NCI-H187 (cell line): ENCODE measurements at regions not wholly inside any gene's neighbourhood (a gene's known extent, or its start where the extent isn't known, plus 50 kb on each side); places are given as distances from the start of the nearest gene placed in this dataset.

Source experiments
- DNase-seq, 2 experiments: peaks; one replicate each; lab custom pipeline; 2025; lab: John Stamatoyannopoulos, UW

DNA sequence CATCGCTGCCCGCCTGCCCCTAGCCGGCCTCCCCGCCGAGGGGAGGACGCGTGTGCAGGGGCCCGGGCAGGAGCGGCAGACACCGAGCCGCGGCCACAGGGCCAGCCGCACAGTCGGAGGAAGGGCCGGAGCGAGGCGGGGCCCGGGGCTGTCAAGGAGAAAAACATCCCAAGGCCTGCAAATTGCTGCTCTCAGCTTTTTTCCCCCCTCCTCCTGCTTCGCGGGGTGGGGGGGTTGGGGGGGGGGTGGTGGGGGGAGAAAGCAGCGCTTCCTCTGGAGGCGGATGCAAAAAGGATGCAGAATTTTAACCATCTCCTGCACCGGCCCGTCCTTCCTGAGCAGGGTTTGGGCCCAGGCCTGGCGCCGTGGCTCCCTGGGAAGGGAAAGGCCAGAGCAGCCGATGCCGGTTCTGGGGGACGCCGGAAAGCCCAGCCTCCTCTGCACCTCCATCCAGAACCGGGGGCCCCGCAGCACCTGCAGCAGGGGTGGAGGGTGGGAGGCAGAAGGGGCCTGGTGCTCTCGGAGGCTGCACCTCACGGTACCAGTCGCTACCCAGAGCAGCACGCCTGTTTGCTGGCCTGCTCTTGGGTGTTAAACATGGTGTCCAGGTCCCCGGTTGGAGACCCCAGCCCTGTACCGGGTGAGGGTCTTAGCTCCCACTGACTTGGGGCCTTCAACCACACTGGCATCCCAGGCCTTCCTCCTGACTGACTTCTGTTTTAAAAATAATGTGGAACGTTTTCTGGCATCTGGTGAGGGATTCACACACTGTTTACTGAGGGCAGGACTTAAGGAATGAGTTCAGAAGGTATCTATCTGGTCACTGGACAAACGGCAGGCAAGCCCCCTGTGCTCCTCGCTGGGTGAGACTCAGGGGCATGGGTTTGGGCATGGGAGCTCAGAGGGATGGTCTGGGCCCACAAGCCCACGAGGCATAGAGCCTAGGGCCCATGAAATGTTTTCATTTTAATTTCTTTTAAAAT lies 77.4 kb upstream of the WNT7B start:
- no peak for DNase-seq

DNA sequence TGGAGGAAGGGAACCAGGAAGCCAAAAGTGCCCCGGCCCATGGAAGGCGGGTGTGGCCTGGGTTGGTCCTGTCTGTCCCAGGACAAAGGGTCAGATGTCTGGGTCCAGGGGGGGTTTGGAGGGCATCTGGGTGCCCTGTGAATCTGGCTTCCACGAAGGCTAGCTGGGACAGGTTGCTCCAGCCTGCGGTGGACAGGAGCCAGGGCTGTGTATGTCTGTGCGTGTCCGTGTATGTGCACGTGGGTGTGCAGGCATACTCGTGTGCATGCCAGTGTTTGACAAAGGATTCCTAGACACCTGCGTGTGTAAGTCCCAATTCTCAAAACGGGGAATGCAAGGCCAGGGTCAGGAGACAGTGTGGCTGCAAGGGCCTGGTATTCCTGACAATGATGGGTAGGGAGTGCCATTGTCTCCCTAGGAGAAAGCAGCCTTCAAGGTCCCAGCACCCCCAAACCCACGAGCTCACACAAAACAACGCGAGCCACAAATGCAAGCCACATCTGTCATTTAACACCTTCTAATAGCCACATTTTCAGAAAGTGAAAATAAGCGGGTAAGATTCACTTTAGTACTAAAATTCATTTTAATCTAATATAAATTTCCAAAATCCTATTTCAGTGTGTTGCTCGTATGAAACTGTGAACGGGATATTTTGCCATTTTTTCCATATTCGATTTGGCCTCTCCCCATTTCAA lies 78.4 kb upstream of the WNT7B start:
- no peak for DNase-seq

DNA sequence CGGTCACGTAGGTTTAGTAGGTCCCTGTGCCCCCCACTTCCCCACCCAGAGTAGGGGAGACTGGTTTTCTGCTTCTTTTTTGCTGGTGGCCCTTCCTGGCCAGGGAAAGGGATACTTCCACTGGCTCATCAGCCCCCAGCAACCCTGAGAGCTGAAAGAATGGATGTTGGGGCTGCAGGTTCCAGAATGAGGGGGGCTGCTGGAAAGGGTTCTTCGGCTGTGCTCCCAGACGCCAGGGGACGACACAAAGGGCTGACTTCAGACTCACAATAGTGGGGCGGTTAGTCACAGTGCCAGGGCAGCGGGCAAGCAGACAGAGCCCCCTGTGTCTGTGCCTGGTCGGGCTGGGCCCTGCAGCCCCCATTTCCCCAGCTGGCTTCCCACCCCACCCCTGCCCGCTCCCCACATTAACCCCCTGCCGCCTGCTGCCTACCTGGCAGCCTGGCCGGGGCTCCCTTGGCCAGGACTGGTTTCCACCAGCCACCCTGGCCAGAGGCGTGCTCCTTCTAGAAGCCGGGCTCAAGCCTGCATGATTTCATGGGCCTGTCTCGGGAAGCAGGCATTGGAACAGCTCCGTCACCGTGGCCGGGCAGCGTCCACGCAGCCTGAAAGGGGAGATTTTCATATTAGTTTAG lies 79.1 kb upstream of the WNT7B start:
- no peak for DNase-seq

DNA sequence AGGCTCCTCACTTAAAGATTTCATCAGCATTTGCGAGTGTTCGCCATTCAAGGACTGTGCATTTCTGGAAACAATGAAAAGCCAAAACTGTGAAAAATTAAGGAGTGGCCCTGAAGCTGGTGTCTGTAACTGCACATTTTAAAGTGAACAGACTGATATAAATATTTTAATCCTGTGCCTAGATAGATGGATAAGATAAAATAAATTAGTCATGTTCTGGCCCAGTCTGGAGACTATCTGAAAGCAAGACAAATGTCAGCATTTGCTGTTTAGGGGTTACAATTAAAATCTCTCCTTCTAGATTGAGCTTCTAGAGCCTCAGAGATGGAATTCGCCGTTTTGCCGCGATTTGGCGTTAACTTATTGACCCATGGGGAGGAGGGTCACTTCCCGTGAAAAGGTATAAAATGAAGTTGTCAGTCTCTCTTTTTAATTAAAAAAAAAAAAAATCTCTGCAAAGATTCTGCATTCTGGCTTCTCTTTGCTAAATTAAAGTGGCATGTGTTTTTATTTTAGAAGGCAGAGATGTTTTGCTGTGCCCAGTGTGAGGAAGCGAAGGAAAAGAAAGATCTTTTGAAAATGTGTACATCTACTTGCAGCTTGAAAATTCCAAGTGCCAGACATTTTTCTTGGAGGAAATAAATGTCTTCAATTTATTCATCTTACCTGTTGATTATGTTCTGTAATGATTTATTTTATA lies 79.7 kb upstream of the WNT7B start:
- no peak for DNase-seq

DNA sequence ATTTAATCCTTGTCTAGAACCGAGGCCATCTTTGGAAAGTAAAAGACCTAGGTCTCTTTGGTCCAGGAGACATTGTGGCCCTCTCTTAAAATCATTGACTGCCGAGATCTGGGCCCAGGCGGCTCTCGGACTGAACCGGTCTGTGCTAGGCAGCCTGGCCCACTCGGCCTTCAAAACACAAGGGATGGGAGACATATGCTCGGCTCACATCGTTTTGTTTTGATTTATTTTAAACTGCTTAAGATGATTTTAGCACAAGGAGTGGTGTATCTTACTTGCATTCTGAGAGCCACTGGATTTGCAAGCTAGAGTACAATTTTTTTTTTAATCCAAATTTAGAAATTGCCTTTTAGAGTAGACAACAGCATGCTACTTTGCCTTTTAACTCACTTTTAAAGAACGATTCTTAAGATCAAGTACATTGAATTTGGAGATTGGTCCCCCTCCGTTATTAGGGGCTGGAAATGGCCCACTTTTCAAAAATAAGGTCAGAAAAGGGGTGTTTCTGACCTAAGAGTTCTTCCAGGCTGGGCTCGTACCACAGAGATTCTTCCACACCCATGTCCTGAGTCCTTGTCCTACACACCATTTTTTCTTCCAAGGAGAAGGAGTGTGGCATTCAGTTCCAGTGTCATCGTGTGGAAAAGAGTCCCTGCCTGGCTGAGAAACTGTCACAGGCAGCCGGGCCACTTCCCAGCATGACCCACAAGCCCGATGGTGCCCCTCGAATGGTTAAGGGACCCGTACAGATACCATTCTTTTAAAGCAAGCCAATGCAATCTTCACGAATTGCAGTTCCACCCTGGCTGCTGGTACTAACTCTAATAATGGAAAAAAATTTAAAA lies 80.5 kb upstream of the WNT7B start:
- no peak for DNase-seq

DNA sequence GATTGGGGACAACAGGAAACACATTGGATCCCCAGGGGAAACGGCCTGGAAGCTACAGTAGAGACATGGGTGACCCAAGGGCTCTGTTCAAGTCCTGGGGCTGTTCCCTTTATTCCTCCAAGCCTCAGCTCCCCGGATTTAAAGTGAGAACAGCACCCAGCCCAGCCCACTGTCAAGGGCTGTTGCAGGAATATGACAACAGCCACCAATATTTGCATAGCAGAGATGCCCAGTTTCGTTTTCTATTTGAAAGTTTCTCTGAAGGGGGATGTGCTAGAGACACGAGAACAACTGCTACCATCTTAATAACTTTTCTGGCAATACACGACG lies 81.1 kb upstream of the WNT7B start:
- peak in 1 of 2 experiments; percentile 41 for DNase-seq

DNA sequence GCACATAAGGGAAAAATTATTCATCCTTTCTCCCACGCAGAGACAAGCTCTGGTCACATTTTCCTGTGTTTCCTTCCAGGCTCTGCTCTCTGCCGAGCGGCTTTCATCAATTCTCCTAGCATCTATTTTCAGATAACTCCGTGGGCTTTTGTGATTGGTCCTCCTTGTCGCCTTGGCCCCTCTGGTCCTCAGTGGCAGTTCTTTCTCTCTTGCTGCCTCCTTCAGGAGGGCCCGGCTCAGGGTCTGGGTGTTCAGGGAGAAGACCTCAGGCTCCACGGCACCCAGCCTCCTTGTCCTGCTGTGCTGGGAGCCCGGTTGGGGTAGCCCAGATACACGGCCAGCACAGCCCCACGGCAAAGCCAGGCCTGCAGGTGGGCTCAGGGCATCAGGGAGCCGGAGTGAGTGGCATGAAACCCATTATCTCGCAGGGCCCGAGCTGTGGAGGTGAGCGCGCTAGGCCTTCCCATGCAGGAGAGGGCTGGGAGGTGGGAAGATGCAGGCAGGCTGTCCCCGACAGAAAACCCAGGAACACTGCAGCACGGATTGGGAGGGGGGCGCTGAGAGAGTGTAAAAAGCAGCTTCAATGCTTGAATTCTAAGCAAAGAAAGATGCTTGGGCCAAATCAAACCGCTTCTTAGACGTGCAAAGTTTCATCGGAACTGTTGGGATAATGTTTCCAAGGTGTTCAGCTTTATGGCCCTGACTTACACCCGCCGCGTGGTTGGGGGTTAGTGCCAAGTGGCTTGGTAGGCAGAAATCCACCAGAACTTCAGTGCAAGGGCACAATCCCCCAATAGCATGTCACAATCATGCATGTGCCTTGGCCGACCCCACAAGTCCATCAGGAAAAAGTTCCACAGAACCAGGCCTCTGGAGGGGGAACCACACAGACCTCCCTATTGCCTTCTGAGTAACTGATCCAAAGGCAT lies 81.9 kb upstream of the WNT7B start:
- no peak for DNase-seq

DNA sequence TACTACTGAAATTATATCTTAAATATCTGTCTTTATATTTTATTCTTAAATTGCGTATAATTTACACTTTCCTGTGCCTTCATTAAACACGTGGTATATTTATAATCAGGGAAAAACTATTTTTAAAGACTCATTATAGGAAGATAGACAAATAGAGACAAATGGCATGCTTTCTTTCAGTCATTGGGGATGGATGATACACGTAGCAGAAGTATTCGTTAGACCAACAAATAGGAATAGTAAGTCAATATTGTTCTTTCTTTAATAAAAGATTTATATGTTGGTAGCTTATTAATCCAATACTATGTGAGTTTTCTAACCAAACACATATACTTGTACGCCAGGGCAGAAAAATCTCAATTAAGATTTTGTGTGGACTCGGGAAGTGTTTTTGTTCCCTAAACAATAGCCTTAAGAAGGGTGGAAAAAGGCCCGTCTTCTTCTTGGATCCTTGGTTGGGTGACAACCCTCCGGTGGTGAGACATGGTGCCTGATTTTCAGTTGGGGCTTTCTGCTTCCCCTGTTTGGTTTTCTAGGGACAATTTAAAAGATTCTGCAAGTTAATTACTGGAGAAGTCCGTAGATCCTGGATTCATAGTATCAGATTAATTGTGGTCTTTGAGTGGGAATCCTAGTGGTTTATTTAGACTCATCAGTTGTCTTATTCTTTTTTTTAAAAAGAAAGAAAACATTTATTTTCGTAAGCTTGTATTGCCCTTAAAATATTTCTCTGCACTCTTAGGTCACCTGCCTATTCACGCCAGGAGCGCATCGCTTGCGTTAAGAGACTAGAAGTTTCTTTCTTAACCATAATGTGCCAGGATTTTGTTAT lies 83.5 kb upstream of the WNT7B start:
- no peak for DNase-seq

DNA sequence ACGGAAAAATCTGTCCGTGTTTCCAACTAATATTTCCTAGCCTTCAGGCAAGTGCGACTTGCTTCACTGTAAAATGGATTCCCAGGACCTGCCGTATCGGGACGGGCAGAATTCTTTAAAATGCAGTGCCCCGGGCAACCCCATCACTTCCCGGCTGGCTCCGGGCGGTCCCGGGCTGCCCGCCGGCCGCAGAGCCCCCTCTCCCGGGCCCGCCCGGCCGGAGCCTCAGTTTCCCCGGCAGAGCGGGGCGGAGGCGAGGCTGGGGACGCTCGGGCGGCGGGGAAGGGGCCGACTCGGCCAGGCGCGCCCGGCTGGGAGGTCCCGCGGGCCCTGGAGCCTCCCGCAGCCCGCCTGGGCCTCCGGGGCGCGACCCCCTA lies 84.2 kb upstream of the WNT7B start:
- DNase-seq: no peak

DNA sequence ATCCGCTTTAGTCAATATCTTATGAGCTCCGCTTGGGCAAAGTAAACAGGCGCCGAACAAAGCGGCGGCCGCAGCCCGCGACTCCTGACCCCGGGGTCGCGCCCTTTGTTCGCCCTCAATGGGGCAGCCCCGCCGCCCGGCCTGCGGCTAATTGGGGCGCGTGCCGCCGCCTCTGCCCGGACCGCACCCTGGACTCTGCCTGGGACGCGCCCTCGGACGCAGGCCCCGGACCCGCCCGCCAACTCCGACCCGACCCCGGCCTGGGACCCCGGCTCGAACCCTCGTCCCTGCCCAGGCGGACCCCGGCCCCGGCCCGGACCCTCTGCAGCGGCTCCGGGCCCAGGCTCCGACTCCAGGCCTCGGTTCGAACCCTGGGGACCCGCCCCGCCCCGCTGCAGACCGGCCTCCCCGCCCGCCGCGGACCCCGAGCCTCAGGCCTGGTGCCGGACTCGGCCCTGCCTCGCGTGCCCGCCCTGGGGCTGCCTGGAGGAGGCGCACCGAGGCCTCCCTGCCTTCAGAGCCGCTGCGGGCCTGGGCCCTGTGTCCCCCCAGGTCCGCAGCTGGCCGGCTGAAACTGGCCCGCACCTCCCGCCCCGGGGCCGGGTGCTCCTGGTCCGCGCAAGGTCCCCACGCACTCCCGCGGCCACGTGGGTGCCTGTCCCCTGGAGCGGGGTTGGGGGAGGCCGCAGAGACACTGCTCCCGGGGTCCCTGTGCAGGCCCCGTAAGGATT lies 84.7 kb upstream of the WNT7B start:
- DNase-seq: no peak

DNA sequence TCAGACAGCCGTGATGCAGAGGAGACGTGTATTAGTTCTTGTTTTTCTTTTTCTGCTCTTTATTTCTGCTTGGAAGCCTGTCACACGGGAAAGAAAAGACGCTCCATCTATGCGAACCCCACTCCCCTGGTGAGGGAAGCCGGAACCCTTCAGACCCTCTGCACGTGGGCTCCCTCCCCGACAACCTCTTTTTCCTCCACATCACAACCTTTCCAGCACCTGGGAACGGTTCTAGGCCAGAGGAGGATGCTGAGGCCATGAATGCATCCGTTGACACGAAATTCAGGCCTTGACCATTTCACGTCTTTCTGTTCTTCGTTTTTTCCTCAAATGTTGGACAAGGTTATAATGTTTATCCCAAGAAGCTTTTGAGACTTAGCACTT lies 85.3 kb upstream of the WNT7B start:
- DNase-seq: no peak

DNA sequence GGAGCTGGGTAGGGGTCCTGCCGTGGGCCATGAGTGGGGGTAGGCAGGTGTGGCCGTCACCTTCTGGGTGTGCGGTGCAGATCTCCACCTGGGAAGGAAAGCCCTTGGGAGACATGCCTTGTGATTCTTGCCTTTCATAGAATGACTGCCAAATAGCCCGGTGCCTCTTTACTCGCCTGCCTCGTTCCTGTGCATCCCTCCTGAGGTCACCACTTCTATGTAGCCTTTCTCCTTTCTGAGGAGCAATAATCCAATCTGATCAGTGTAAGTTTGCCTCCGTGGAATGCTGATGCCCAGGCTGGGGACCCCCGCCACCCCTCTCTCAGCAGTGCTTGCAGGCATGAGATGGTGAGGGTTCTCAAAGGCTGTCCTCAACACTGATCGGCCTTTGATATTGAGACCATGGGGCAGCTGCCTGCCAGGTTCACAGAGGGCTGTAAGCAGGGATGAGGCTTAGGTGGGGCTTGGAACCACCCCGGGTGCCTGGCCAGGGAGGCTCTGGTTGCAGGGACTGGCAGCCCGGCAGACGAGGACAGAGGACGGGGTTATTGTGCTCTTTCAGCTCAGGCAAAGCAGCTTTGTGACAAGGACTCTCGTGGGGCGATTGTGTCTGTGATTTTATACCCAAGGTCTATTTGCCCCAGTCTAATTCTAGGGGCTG lies 86.1 kb upstream of the WNT7B start:
- DNase-seq: no peak

DNA sequence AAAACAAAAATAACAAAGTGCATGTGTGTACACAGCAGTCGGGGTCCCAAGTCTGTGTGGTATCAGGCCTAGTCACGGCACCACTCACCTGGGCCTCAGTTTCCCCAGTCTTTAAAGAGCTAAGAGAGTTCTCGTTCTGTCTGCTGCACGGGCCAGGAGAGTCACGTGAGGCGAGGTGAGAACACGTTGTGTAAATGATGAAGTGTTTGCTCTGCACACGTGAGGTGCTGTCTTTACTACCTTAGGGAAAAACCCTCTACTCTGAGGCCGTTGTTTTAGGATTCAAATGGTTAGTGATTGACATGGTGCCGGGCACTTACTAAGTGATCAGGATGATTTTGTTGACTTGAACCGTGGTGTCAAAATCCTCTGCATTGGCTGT lies 86.5 kb upstream of the PPARA start:
- DNase-seq: no peak

DNA sequence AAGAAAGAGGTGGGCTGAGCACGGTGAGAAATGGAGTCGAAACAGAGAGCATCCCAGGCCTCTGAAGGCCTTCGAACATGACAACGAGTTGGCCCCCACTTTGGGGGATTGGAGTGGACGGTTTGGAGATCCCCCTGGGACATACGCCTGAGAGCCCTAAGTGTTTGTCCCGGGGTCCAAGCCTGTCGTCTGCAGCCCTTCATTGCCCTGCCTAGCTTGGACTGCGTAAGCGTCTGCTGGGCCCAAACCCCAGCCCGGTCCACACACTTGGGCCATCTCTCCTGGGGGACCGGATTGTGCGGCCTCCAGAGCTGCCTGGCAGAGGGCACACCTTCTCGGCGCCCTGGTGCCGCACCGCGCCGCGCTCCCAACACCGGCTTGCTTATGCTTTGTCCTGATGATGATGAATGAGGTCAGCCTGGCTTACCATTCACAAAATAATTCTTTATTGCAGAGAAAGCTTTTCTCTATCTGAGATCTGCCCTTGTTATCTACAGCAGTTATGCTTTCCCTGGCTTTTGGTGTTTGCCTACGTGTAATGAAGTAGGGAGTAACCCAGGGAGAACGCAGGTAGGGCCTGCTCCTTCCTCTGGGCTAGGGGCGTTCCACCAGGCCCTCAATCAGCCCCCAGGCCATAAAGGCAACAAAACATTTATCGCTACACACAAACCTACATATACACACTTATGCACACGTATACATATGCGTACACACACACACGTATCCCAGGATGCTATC lies 85.9 kb upstream of the PPARA start:
- DNase-seq: no peak

DNA sequence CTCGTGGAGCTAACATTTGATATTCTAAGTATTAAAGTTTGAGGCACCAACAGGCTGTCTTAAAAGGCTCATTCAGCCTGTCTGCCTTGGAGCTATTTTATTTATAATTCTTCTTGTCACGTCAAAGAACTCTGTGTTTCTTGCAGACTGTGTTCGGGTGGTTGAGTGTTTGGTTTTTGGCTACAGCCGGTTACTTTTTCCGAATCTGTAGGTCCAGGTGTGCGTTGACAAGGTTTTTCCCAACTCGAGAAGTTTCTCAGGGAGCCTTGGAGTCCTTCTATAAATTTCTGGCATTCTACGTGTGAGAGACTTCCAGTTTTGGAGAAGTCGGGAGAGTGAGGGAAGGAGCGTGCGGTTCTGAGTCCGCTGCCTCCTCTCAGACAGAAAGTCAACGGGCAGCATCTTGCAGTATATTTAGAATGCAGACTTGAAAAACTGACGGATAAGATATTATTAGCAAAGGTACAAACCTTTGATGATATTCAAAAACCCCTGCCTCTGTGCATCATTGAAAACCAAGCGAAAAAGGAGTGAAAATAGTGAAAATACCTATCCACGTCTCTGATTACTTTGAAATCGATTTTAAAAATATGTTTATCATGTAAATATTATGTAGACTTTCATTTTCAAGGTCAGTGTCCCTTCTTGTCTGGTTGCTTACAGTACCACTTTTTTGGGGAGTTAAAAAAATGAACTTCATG lies 85.2 kb upstream of the PPARA start:
- DNase-seq: no peak

DNA sequence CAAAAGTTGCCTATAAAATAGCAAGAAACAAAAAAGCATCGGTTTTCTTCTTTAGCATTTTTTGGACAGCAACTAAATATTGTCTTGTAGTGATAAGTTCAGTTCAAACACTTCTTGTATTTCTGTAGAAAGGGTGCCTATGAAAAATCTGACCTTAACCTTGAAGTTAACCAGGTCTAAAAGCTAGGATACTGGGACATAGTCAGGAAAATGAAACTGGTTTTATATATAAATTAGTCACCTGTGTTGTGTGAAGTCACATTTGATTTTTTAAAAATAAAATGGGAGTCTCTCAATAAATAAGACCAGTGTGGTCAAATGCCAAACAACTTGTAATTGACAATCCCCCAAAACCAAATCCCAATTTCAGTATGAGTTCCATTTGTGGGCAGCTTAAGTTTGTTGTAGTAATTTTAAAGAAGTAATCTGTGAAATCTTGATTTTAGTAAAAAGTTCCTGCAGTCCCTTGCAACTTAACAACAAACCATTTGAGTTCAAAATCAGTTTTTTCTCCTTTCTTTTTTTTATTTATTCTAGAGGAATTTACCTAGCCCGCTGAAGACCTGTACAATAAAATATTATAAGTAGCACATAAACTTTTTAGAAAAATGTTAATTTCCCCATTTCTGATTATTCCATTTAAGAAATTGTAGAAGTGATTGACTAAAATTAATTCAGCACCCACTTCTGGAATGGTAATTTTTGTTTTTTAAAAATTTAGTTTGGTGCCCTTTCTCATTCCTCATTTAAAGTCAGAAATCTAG lies 84.5 kb upstream of the PPARA start:
- no peak for DNase-seq
